ENCODE measurements at regions not wholly inside any gene's neighbourhood (a gene's known extent, or its start where the extent isn't known, plus 50 kb on each side); places are given as distances from the start of the nearest gene placed in this dataset.
"Not testable (repeated sequence)": the region's sequence is repeated elsewhere in the genome, so short reads cannot be mapped to it uniquely, and the experiment has no call there.

DNA sequence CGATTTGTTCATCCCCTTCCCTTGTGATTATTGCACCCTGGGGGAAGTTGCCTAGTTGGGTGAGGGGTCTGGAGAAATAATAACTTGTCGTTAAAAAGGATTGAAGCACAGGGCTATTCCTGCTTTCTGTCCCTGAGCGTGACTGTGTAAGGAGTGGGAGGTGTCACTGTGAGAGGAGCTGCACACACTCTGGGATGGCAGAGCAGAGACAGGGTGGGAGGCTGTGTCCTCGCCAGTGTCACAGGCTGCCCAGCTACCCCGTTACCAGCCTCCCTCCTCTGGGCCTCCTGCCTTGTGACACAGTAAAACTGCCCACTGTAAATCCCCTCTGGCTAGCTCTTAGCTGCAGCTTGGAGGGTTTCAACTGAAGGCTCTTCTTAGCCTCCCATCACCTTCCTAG lies 460.6 kb downstream of the AACS start:
- in situ Hi-C loops (cut with MboI; ENCODE audit: low pct_unique_long_range_greater_than_20kb in 2 of 9, low sequenced_read_pairs in 9 of 9, unreplicated experiment in 9 of 9): no loop called here
- no peak for ATAC-seq (replicated peaks in 6 of 8)
- Histone ChIP-seq H3K4me3 (no peak overlapping the region), H3K27ac (no peak overlapping the region), H3K4me1 (replicated peaks in 1 of 2) (peaks cover 2 to 5% of the 10 kb centered on the region in 2 donors)
- WGBS, 10 experiments: 30 to 100% (median 67%) methylated on average over 1 to 4 of the region's 5 CpGs; no CpG with 5 or more reads in 5 of the 10 experiments

- in situ Hi-C loops (cut with MboI; ENCODE audit: low pct_unique_long_range_greater_than_20kb in 2 of 9, low sequenced_read_pairs in 9 of 9, unreplicated experiment in 9 of 9): no loop called here
- ATAC-seq (replicated peaks in 6 of 8): peak in 5 of 8 experiments; percentile 80 to 91 (median 85)
- Histone ChIP-seq H3K4me1 (replicated peaks in 1 of 2) (peaks cover 2 to 5% of the 10 kb centered on the region in 2 donors), H3K27ac (no peak overlapping the region), H3K4me3 (no peak overlapping the region)
- 0 to 66% (median 36%) methylated on average over 1 to 5 of the region's 5 CpGs; no CpG with 5 or more reads in 1 of the 10 experiments for WGBS, 10 experiments
Observed at GRCh38 chr12:125528281-125528680, 463.0 kb downstream of the AACS start.

DNA sequence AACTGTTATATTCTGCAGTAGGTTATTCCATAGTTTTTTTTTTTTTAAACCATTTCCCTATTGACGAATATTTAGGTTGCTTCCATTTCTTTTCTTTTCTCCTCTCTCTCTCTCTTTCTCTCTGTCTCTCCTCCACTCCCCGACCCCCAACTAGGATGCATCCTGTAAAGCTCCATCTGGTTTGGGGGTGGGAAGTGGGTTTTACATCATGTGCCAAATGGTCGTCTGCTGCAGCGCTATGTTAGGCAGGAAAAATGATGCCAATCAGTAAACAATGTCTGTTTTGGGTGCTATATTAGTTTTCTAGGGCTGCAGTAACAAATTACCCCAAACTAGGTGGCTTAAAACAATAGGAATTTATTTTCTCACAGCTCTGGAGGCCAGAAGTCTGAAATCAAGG lies 465.0 kb downstream of the AACS start:
- in situ Hi-C loops (cut with MboI; ENCODE audit: low pct_unique_long_range_greater_than_20kb in 2 of 9, low sequenced_read_pairs in 9 of 9, unreplicated experiment in 9 of 9): no loop called here
- ATAC-seq (replicated peaks in 6 of 8): no peak
- no peak overlapping the region for H3K4me3 ChIP-seq
- peaks cover 2 to 5% of the 10 kb centered on the region in 2 donors for H3K4me1 ChIP-seq (replicated peaks in 1 of 2)
- 0 to 84% (median 46%) methylated on average over 1 to 4 of the region's 4 CpGs for WGBS, 10 experiments
- H3K27ac ChIP-seq: no peak overlapping the region

- H3K4me3 ChIP-seq: no peak overlapping the region
- no peak overlapping the region for H3K27ac ChIP-seq
- H3K4me1 ChIP-seq (replicated peaks in 1 of 2): peaks cover 2 to 5% of the 10 kb centered on the region in 2 donors
- ATAC-seq (replicated peaks in 6 of 8): no peak
- 6 to 83% (median 46%) methylated on average over 1 to 5 of the region's 5 CpGs; no CpG with 5 or more reads in 2 of the 10 experiments for WGBS, 10 experiments
- in situ Hi-C loops (cut with MboI; ENCODE audit: low pct_unique_long_range_greater_than_20kb in 2 of 9, low sequenced_read_pairs in 9 of 9, unreplicated experiment in 9 of 9): no loop called here
Observed at GRCh38 chr12:125530876-125531275, 465.6 kb downstream of the AACS start.

- in situ Hi-C loops (cut with MboI; ENCODE audit: low pct_unique_long_range_greater_than_20kb in 2 of 9, low sequenced_read_pairs in 9 of 9, unreplicated experiment in 9 of 9): no loop called here
- H3K4me1 ChIP-seq (replicated peaks in 1 of 2): peaks cover 2 to 5% of the 10 kb centered on the region in 2 donors
- no peak overlapping the region for H3K27ac ChIP-seq
- WGBS, 10 experiments: 13 to 95% (median 80%) methylated on average over 2 to 7 of the region's 7 CpGs; no CpG with 5 or more reads in 2 of the 10 experiments
- no peak for ATAC-seq (replicated peaks in 6 of 8)
- no peak overlapping the region for H3K4me3 ChIP-seq
Observed at GRCh38 chr12:125531574-125531973, 466.3 kb downstream of the AACS start.

GRCh38 chr12:125533434-125534029 lies 468.3 kb downstream of the AACS start:
- WGBS, 10 experiments: 11 to 80% (median 27%) methylated on average over 1 to 16 of the region's 29 CpGs; no CpG with 5 or more reads in 2 of the 10 experiments
- Histone ChIP-seq H3K27ac (no peak overlapping the region), H3K4me1 (replicated peaks in 1 of 2) (no peaks in the 10 kb centered on the region), H3K4me3 (no peak overlapping the region)
- ATAC-seq (replicated peaks in 6 of 8): peak; percentile 50 to 99 (median 98)
- in situ Hi-C loops (cut with MboI; ENCODE audit: low pct_unique_long_range_greater_than_20kb in 2 of 9, low sequenced_read_pairs in 9 of 9, unreplicated experiment in 9 of 9): no loop called here

GRCh38 chr12:125538401-125539199 lies 473.4 kb downstream of the AACS start:
- ATAC-seq (replicated peaks in 6 of 8): no peak
- Histone ChIP-seq H3K4me1 (replicated peaks in 1 of 2) (no peaks in the 10 kb centered on the region), H3K4me3 (no peak overlapping the region), H3K27ac (no peak overlapping the region)
- WGBS, 10 experiments: 20 to 96% (median 76%) methylated on average over 1 to 10 of the region's 11 CpGs
- in situ Hi-C loops (cut with MboI; ENCODE audit: low pct_unique_long_range_greater_than_20kb in 2 of 9, low sequenced_read_pairs in 9 of 9, unreplicated experiment in 9 of 9): no loop called here

GRCh38 chr12:125540580-125541204 lies 475.5 kb downstream of the AACS start:
- WGBS, 10 experiments: 27 to 81% (median 43%) methylated on average over 1 to 5 of the region's 5 CpGs; no CpG with 5 or more reads in 1 of the 10 experiments
- no peak overlapping the region for H3K27ac ChIP-seq
- ATAC-seq (replicated peaks in 6 of 8): no peak
- in situ Hi-C loops (cut with MboI; ENCODE audit: low pct_unique_long_range_greater_than_20kb in 2 of 9, low sequenced_read_pairs in 9 of 9, unreplicated experiment in 9 of 9): no loop called here
- H3K4me1 ChIP-seq (replicated peaks in 1 of 2): no peaks in the 10 kb centered on the region
- H3K4me3 ChIP-seq: no peak overlapping the region

DNA sequence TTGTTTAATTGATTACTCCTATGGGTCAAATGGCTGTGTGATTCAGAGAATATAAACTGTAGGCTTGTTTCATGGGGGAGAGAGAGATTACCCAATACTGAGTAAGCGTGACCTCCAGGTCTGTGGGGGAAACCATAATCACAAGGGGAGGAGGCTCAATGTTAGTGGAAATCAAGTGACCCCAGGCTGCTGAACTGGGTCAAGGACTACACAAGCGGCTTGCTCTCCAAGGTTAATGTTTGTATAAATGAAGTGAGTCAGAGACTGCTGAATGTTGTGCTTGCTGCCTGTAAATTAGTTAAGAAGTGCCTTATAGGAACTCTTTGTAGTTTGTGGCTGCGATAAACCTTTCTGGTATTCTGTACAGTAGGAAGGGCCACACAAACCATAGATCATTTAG lies 479.7 kb downstream of the AACS start:
- 32 to 100% (median 83%) methylated on average over 1 to 3 of the region's 3 CpGs; no CpG with 5 or more reads in 3 of the 10 experiments for WGBS, 10 experiments
- peak in 2 of 8 experiments; percentile 35 to 56 for ATAC-seq (replicated peaks in 6 of 8)
- Histone ChIP-seq H3K4me1 (replicated peaks in 1 of 2) (peaks cover 0 to 3% of the 10 kb centered on the region in 2 donors), H3K4me3 (no peak overlapping the region), H3K27ac (no peak overlapping the region)
- in situ Hi-C loops (cut with MboI; ENCODE audit: low pct_unique_long_range_greater_than_20kb in 2 of 9, low sequenced_read_pairs in 9 of 9, unreplicated experiment in 9 of 9): no loop called here

DNA sequence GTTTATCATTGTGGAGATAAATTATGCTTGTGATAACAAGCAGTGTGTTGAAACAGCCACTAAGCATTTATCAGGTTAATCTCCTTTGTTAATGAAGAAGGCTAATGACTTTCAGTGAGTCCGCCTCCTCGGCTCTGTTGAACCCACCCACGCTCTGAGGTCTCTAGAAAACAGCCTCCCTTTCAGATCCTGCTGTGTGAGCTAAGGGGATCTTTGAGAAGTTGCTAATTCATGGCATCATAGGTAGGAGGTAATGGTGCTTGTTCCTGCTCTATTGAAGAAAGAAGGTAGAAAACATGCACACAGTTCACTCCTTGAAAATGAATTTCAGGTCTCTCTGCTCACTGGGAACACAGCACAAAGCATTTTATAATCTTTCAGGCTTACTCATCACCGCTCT lies 483.9 kb downstream of the AACS start:
- Histone ChIP-seq H3K4me3 (no peak overlapping the region), H3K27ac (no peak overlapping the region), H3K4me1 (replicated peaks in 1 of 2) (peaks cover 12 to 17% of the 10 kb centered on the region in 2 donors)
- WGBS, 10 experiments: 0 to 100% (median 80%) methylated on average over 1 to 4 of the region's 4 CpGs; no CpG with 5 or more reads in 2 of the 10 experiments
- peak in 1 of 8 experiments; percentile 15 for ATAC-seq (replicated peaks in 6 of 8)
- in situ Hi-C loops (cut with MboI; ENCODE audit: low pct_unique_long_range_greater_than_20kb in 2 of 9, low sequenced_read_pairs in 9 of 9, unreplicated experiment in 9 of 9): no loop called here

- no peak overlapping the region for H3K27ac ChIP-seq
- ATAC-seq (replicated peaks in 6 of 8): no peak
- H3K4me1 ChIP-seq (replicated peaks in 1 of 2): peaks cover 16 to 17% of the 10 kb centered on the region in 2 donors
- in situ Hi-C loops (cut with MboI; ENCODE audit: low pct_unique_long_range_greater_than_20kb in 2 of 9, low sequenced_read_pairs in 9 of 9, unreplicated experiment in 9 of 9): no loop called here
- H3K4me3 ChIP-seq: no peak overlapping the region
- 0 to 100% (median 30%) methylated on average over 1 to 3 of the region's 4 CpGs; no CpG with 5 or more reads in 3 of the 10 experiments for WGBS, 10 experiments
Observed at GRCh38 chr12:125549836-125550235, 484.6 kb downstream of the AACS start.

GRCh38 chr12:125552295-125552694 lies 487.1 kb downstream of the AACS start:
- H3K4me3 ChIP-seq: no peak overlapping the region
- WGBS, 10 experiments: 0 to 72% (median 22%) methylated on average over 1 to 4 of the region's 4 CpGs; no CpG with 5 or more reads in 2 of the 10 experiments
- H3K27ac ChIP-seq: peak overlapping the region in 1 of 2 donors; percentile 39
- peak in 5 of 8 experiments; percentile 26 to 93 (median 73) for ATAC-seq (replicated peaks in 6 of 8)
- in situ Hi-C loops (cut with MboI; ENCODE audit: low pct_unique_long_range_greater_than_20kb in 2 of 9, low sequenced_read_pairs in 9 of 9, unreplicated experiment in 9 of 9): no loop called here
- peaks cover 17 to 20% of the 10 kb centered on the region in 2 donors for H3K4me1 ChIP-seq (replicated peaks in 1 of 2)

- WGBS, 10 experiments: 40 to 95% (median 82%) methylated on average over 1 to 3 of the region's 5 CpGs; no CpG with 5 or more reads in 5 of the 10 experiments
- H3K4me3 ChIP-seq; H3K27ac ChIP-seq; in situ Hi-C loops (cut with MboI; ENCODE audit: low pct_unique_long_range_greater_than_20kb in 2 of 9, low sequenced_read_pairs in 9 of 9, unreplicated experiment in 9 of 9); ATAC-seq (replicated peaks in 6 of 8); H3K4me1 ChIP-seq (replicated peaks in 1 of 2): not testable (repeated sequence)
Observed at GRCh38 chr12:125561008-125561407, 495.8 kb downstream of the AACS start.

Data from motor neuron (in vitro differentiated cells).